H1 (cell line): ENCODE measurements at regions not wholly inside any gene's neighbourhood (a gene's known extent, or its start where the extent isn't known, plus 50 kb on each side); places are given as distances from the start of the nearest gene placed in this dataset.

ENCODE experiments used
- CTCF ChIA-PET: fragments of 300-600 bp; sonication (Branson Sonifier 250); formaldehyde crosslinking; loops from one replicate; lab custom pipeline; 2021; ENCODE audit not compliant: partially characterized antibody; lab: Charles Lee
- POLR2A ChIA-PET: fragments of 300-600 bp; sonication (Branson Sonifier 250); formaldehyde crosslinking; loops from one replicate; lab custom pipeline; 2021; ENCODE audit warnings: inconsistent platforms; ENCODE audit not compliant: partially characterized antibody; lab: Charles Lee
- DNase-seq, 2 experiments: peaks; one replicate each; pipeline versions ENCODE4 v3.0.0 to v3.0.0-alpha.2; 2010 to 2022; ENCODE audit warnings: low spot score in 2 of 2, low read depth in 1 of 2, mixed read lengths in 1 of 2
- FAIRE-seq: peaks from 2 replicates; lab custom pipeline; 2011; peaks lifted over from hg19 to GRCh38; lab: Jason Lieb, UNC
- H2AFZ ChIP-seq: 2 replicates; pipeline ENCODE4 v1.8.1; 2012; ENCODE audit warnings: low read length, inconsistent platforms
- H2AK5ac ChIP-seq: 2 replicates; pipeline ENCODE4 v1.6.1; 2013; ENCODE audit warnings: low read depth, low read length
- H2BK120ac ChIP-seq: replicated peaks from 2 replicates; pipeline ENCODE3; 2013; ENCODE audit warnings: low read depth, low read length, inconsistent platforms
- H2BK12ac ChIP-seq: 2 replicates; pipeline ENCODE4 v1.6.1; 2013; ENCODE audit warnings: low read depth, low read length
- H2BK15ac ChIP-seq: 2 replicates; pipeline ENCODE4 v1.6.1; 2013; ENCODE audit warnings: low read length
- H2BK20ac ChIP-seq: 2 replicates; pipeline ENCODE4 v1.6.1; 2013; ENCODE audit warnings: low read length
- H2BK5ac ChIP-seq: 2 replicates; pipeline ENCODE4 v1.6.1; 2013; ENCODE audit warnings: low read depth, low read length
- H3K14ac ChIP-seq: 2 replicates; pipeline ENCODE4 v1.6.1; 2013; ENCODE audit warnings: inconsistent platforms; ENCODE audit not compliant: insufficient read length
- H3K18ac ChIP-seq: 2 replicates; pipeline ENCODE4 v1.6.1; 2013; ENCODE audit warnings: low read length; ENCODE audit errors: extremely low read depth
- H3K23ac ChIP-seq: 2 replicates; pipeline ENCODE4 v1.6.1; 2013; ENCODE audit warnings: inconsistent platforms; ENCODE audit not compliant: insufficient read length
- H3K23me2 ChIP-seq: 2 replicates; pipeline ENCODE4 v1.6.1; 2013; ENCODE audit warnings: low read depth, low read length
- H3K27ac ChIP-seq: 2 replicates; pipeline ENCODE4 v1.6.1; 2011; ENCODE audit warnings: low read depth, low read length, inconsistent platforms
- H3K27me3 ChIP-seq, 4 experiments: replicated peaks in 1 of 4; 1 replicate in 1 of 4; 2 replicates in 3 of 4; pipeline versions ENCODE4 v1.6.1 to v1.8.1; 2011 to 2013; ENCODE audit warnings: low read length in 3 of 4, mild to moderate bottlenecking in 3 of 4, inconsistent platforms in 2 of 4, mixed read lengths in 2 of 4, moderate library complexity in 1 of 4; ENCODE audit not compliant: control insufficient read depth in 3 of 4, insufficient read depth in 3 of 4; ENCODE audit errors: extremely low read depth in 1 of 4
- H3K36me3 ChIP-seq, 4 experiments: 2 replicates each; pipeline versions ENCODE4 v1.6.1 to v1.8.1; 2011 to 2013; ENCODE audit warnings: mild to moderate bottlenecking in 4 of 4, low read length in 3 of 4, moderate library complexity in 2 of 4, control low read depth in 1 of 4, inconsistent platforms in 1 of 4; ENCODE audit not compliant: insufficient read depth in 4 of 4, control insufficient read depth in 2 of 4
- H3K4ac ChIP-seq: replicated peaks from 2 replicates; pipeline ENCODE3; 2013; ENCODE audit warnings: low read length, low read depth, mixed read lengths, inconsistent platforms; ENCODE audit not compliant: insufficient read length
- H3K4me1 ChIP-seq, 4 experiments: replicated peaks in 1 of 4; 1 replicate in 1 of 4; 2 replicates in 3 of 4; pipeline versions ENCODE4 v1.6.1 to v1.8.1; 2011 to 2013; ENCODE audit warnings: low read length in 3 of 4, inconsistent platforms in 2 of 4, mixed read lengths in 1 of 4; ENCODE audit not compliant: insufficient read depth in 4 of 4, control insufficient read depth in 3 of 4
- H3K4me2 ChIP-seq, 2 experiments: 2 replicates each; pipeline versions ENCODE4 v1.6.1 to v1.8.1; 2011 to 2013; ENCODE audit warnings: low read depth in 2 of 2, low read length in 2 of 2, control low read depth in 1 of 2, inconsistent platforms in 1 of 2, mild to moderate bottlenecking in 1 of 2; ENCODE audit not compliant: insufficient read depth in 1 of 2
- H3K4me3 ChIP-seq, 4 experiments: fragments of 200-600, 300-600 bp in 1 of 4; sonication (generic), shearing (Covaris generic), sonication (Bioruptor Twin) in 1 of 4; 2 replicates each; pipeline versions ENCODE4 v1.5.1 to v1.8.1; 2011 to 2016; ENCODE audit warnings: low read length in 4 of 4, low read depth in 3 of 4, control low read depth in 2 of 4, inconsistent platforms in 2 of 4, mild to moderate bottlenecking in 2 of 4, mixed read lengths in 1 of 4, moderate library complexity in 1 of 4; ENCODE audit not compliant: insufficient read depth in 2 of 4; ENCODE audit errors: extremely low read depth in 1 of 4
- H3K56ac ChIP-seq: replicated peaks from 2 replicates; pipeline ENCODE3; 2013; ENCODE audit warnings: low read depth, mild to moderate bottlenecking, mixed read lengths, low read length, inconsistent platforms; ENCODE audit not compliant: insufficient read length
- H3K79me1 ChIP-seq: 2 replicates; pipeline ENCODE4 v1.6.1; 2013; ENCODE audit warnings: low read depth, low read length, control low read depth
- H3K79me2 ChIP-seq, 2 experiments: 2 replicates each; pipeline versions ENCODE4 v1.6.1 to v1.8.1; 2012 to 2013; ENCODE audit warnings: low read length in 2 of 2, mild to moderate bottlenecking in 2 of 2, inconsistent platforms in 1 of 2; ENCODE audit not compliant: insufficient read depth in 2 of 2, control insufficient read depth in 1 of 2
- H3K9ac ChIP-seq, 4 experiments: replicated peaks in 1 of 4; 1 replicate in 1 of 4; 2 replicates in 3 of 4; pipeline versions ENCODE4 v1.6.1 to v1.8.1; 2011 to 2013; ENCODE audit warnings: low read depth in 3 of 4, low read length in 3 of 4, control low read depth in 2 of 4, mild to moderate bottlenecking in 2 of 4, moderate library complexity in 2 of 4, inconsistent platforms in 1 of 4; ENCODE audit errors: extremely low read depth in 1 of 4
- H3K9me3 ChIP-seq, 2 experiments: 2 replicates each; pipeline versions ENCODE4 v1.6.1 to v1.8.1; 2012 to 2013; ENCODE audit warnings: mild to moderate bottlenecking in 2 of 2, moderate library complexity in 2 of 2, control low read depth in 1 of 2, inconsistent platforms in 1 of 2, low read depth in 1 of 2, low read length in 1 of 2, mixed read lengths in 1 of 2; ENCODE audit not compliant: insufficient read depth in 2 of 2
- H4K20me1 ChIP-seq, 2 experiments: replicated peaks in 1 of 2; 2 replicates each; pipeline versions ENCODE3 to v1.8.1; 2011 to 2013; ENCODE audit warnings: inconsistent platforms in 2 of 2, low read length in 2 of 2, mild to moderate bottlenecking in 1 of 2; ENCODE audit not compliant: insufficient read depth in 2 of 2, control insufficient read depth in 1 of 2
- H4K5ac ChIP-seq: 2 replicates; pipeline ENCODE4 v1.6.1; 2013; ENCODE audit warnings: low read length, low read depth, mixed read lengths, inconsistent platforms; ENCODE audit not compliant: insufficient read length
- H4K8ac ChIP-seq: 2 replicates; pipeline ENCODE4 v1.8.0; 2013; ENCODE audit warnings: mild to moderate bottlenecking, moderate library complexity, low read length, inconsistent platforms; ENCODE audit not compliant: insufficient read depth; ENCODE audit errors: extremely low read depth
- H4K91ac ChIP-seq: replicated peaks from 2 replicates; pipeline ENCODE3; 2013; ENCODE audit warnings: low read length, mixed read lengths, inconsistent platforms; ENCODE audit not compliant: insufficient read length
- GABPA ChIP-seq: IDR thresholded peaks from 2 replicates; pipeline ENCODE4 v1.6.1; 2011; ENCODE audit warnings: mild to moderate bottlenecking, low read length, moderate library complexity, borderline replicate concordance; ENCODE audit not compliant: insufficient read depth
- GTF2F1 ChIP-seq: IDR thresholded peaks from 2 replicates; pipeline ENCODE4 v1.6.1; 2012; ENCODE audit warnings: low read depth, low read length, improper control_type of control experiment, borderline replicate concordance
- POLR2A ChIP-seq, 2 experiments: IDR thresholded peaks; 1 replicate in 1 of 2; 2 replicates in 1 of 2; pipeline ENCODE4 v1.6.1; 2011; ENCODE audit warnings: low read depth in 2 of 2, low read length in 2 of 2, mild to moderate bottlenecking in 2 of 2; ENCODE audit errors: control extremely low read depth in 1 of 2
- POU5F1 ChIP-seq: IDR thresholded peaks from 2 replicates; pipeline ENCODE4 v1.6.1; 2011; ENCODE audit warnings: low read depth, mild to moderate bottlenecking, low read length, moderate library complexity
- RAD21 ChIP-seq, 2 experiments: IDR thresholded peaks in 1 of 2; conservative IDR thresholded peaks in 1 of 2; 2 replicates each; pipeline ENCODE4 v1.6.1; 2011; ENCODE audit warnings: low read depth in 2 of 2, low read length in 2 of 2, improper control_type of control experiment in 1 of 2, inconsistent platforms in 1 of 2, mild to moderate bottlenecking in 1 of 2, moderate library complexity in 1 of 2
- SIX5 ChIP-seq: IDR thresholded peaks from 2 replicates; pipeline ENCODE4 v1.6.1; 2011; ENCODE audit warnings: mild to moderate bottlenecking, low read depth, low read length
- TCF12 ChIP-seq: IDR thresholded peaks from 2 replicates; pipeline ENCODE4 v1.6.1; 2011; ENCODE audit warnings: low read depth, mild to moderate bottlenecking, low read length
- WGBS, 2 experiments: shearing (Covaris generic) in 1 of 2; methylation state at CpG; one replicate each; pipeline versions ENCODE4 v1.1.6 to v1.1.7; 2013 to 2015; ENCODE audit warnings: low lambda C conversion rate in 2 of 2, mixed read lengths in 2 of 2, inconsistent platforms in 1 of 2, low coverage in 1 of 2, missing lambda C conversion rate in 1 of 2; ENCODE audit not compliant: insufficient replicate concordance in 2 of 2, insufficient coverage in 1 of 2, insufficient read length in 1 of 2; ENCODE audit errors: extremely low coverage in 1 of 2, missing lambda C conversion rate in 1 of 2; 5-methylcytosine and 5-hydroxymethylcytosine counted together
- TF ChIP-seq, protein P1 (sequence below), 3 experiments: IDR thresholded peaks; 1 replicate in 2 of 3; 2 replicates in 1 of 3; pipeline versions ENCODE4 v1.5.1 to v1.6.1; 2011; ENCODE audit warnings: low read length in 3 of 3, mild to moderate bottlenecking in 3 of 3, inconsistent platforms in 2 of 3, low read depth in 1 of 3, moderate library complexity in 1 of 3; ENCODE audit not compliant: insufficient read depth in 1 of 3; ENCODE audit errors: control extremely low read depth in 1 of 3
- TF ChIP-seq, protein P2 (sequence below): IDR thresholded peaks from 2 replicates; pipeline ENCODE4 v1.6.1; 2011; ENCODE audit warnings: low read length, improper control_type of control experiment

DNA sequence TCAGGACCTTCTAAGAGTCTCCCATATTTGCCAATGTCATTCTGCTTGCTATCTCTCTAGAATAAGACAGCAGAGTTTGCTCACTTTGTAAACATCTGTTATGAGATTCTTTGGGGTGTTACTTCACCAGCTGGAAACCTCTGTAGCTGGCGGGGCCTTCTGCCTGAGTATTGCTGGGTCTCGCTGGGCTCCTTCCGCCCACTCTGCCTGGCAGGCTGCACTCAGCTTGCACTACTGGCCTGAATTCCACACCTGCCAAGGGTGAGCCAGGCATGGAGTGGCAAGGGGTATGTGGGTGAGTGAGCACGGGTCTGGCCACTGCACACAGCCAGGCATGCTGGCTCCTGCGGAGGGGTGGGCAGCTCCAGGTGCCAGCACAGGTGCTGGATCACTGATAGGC, 267.3 kb upstream of the PDE3A start:
- no peaks in the 10 kb centered on the region for H3K23me2 ChIP-seq
- H3K27ac ChIP-seq = no peak overlapping the region
- no peak overlapping the region for H3K4ac ChIP-seq
- TF ChIP-seq RAD21 (IDR thresholded peaks at IDR 0.05 in 1 of 2, conservative IDR thresholded peaks at IDR 0.05 in 1 of 2; ENCODE audit: low read depth in 2 of 2, low read length in 2 of 2) (no peak), POU5F1 (no peak), SIX5 (no peak), GABPA (no peak), GTF2F1 (no peak), POLR2A (IDR thresholded peaks at IDR 0.05; ENCODE audit: control extremely low read depth in 1 of 2, low read depth in 2 of 2, low read length in 2 of 2) (no peak), TCF12 (no peak)
- TF ChIP-seq, protein P1, sequence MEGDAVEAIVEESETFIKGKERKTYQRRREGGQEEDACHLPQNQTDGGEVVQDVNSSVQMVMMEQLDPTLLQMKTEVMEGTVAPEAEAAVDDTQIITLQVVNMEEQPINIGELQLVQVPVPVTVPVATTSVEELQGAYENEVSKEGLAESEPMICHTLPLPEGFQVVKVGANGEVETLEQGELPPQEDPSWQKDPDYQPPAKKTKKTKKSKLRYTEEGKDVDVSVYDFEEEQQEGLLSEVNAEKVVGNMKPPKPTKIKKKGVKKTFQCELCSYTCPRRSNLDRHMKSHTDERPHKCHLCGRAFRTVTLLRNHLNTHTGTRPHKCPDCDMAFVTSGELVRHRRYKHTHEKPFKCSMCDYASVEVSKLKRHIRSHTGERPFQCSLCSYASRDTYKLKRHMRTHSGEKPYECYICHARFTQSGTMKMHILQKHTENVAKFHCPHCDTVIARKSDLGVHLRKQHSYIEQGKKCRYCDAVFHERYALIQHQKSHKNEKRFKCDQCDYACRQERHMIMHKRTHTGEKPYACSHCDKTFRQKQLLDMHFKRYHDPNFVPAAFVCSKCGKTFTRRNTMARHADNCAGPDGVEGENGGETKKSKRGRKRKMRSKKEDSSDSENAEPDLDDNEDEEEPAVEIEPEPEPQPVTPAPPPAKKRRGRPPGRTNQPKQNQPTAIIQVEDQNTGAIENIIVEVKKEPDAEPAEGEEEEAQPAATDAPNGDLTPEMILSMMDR (IDR thresholded peaks at IDR 0.05; ENCODE audit: control extremely low read depth in 1 of 3, insufficient read depth in 1 of 3, low read depth in 1 of 3, low read length in 3 of 3) = no peak
- TF ChIP-seq, protein P2, sequence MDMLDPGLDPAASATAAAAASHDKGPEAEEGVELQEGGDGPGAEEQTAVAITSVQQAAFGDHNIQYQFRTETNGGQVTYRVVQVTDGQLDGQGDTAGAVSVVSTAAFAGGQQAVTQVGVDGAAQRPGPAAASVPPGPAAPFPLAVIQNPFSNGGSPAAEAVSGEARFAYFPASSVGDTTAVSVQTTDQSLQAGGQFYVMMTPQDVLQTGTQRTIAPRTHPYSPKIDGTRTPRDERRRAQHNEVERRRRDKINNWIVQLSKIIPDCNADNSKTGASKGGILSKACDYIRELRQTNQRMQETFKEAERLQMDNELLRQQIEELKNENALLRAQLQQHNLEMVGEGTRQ = no peak
- no peak overlapping the region for H2BK15ac ChIP-seq
- no peak for FAIRE-seq
- H3K4me2 ChIP-seq = no peak overlapping the region
- H2AK5ac ChIP-seq = no peak overlapping the region
- H4K91ac ChIP-seq = peak overlapping the region; percentile 73
- H4K5ac ChIP-seq = no peak overlapping the region
- H3K56ac ChIP-seq = no peak overlapping the region
- H3K79me1 ChIP-seq = no peaks in the 10 kb centered on the region
- ChIA-PET CTCF (interaction anchor here (0.5 to 1.1 kb wide), 4 partner anchors 9 to 1060 kb away, joined by 3 read pairs; no protein-coding TSS in a partner anchor), POLR2A (no interaction called here)
- no peaks in the 10 kb centered on the region; a peak in 1 of 8 replicates for H3K36me3 ChIP-seq
- no peak overlapping the region; the same call in 1 of the 2 replicates for H3K18ac ChIP-seq
- no peak overlapping the region for H3K4me3 ChIP-seq
- H3K9ac ChIP-seq = no peak overlapping the region
- no peak overlapping the region for H2BK120ac ChIP-seq
- no peaks in the 10 kb centered on the region for H3K27me3 ChIP-seq
- WGBS, 2 experiments = 91% methylated on average over 5 of the region's 5 CpGs; no CpG with 5 or more reads in 1 of the 2 experiments
- H4K20me1 ChIP-seq = no peaks in the 10 kb centered on the region
- H3K79me2 ChIP-seq = no peaks in the 10 kb centered on the region
- DNase-seq = no peak
- H3K9me3 ChIP-seq = peaks cover 8 to 12% of the 10 kb centered on the region in 2 experiments; a peak in 2 of 4 replicates
- peak overlapping the region; percentile 63; the same call in 1 of the 2 replicates for H2BK12ac ChIP-seq
- H3K4me1 ChIP-seq = peaks cover 0 to 4% (median 0%) of the 10 kb centered on the region in 4 experiments; a peak in 2 of 7 replicates
- H3K23ac ChIP-seq = no peak overlapping the region
- H3K14ac ChIP-seq = no peak overlapping the region
- H2AFZ ChIP-seq = no peak overlapping the region
- no peak overlapping the region for H2BK5ac ChIP-seq
- H4K8ac ChIP-seq = 0 out of 2 replicates have a peak overlapping the region, but pooled peaks have one; percentile 53
- H2BK20ac ChIP-seq = 0 out of 2 replicates have a peak overlapping the region, but pooled peaks have one; percentile 72
